Mammary epithelial cell (primary cell): ENCODE measurements at regions not wholly inside any gene's neighbourhood (a gene's known extent, or its start where the extent isn't known, plus 50 kb on each side); places are given as distances from the start of the nearest gene placed in this dataset.

ENCODE experiments used
- EZH2 ChIP-seq: IDR thresholded peaks from 2 replicates; pipeline ENCODE4 v1.6.1; 2012; ENCODE audit warnings: low read length, inconsistent platforms, borderline replicate concordance
- TF ChIP-seq, protein P1 (sequence below), 2 donors: IDR thresholded peaks in 1 of 2; conservative IDR thresholded peaks in 1 of 2; 2 replicates each; pipeline ENCODE4 v1.5.1; 2011 to 2012; ENCODE audit warnings: inconsistent platforms in 2 of 2, low read length in 2 of 2, mild to moderate bottlenecking in 2 of 2, control low read depth in 1 of 2, low read depth in 1 of 2; ENCODE audit not compliant: insufficient read depth in 1 of 2; ENCODE audit errors: extremely low read depth in 1 of 2

DNA sequence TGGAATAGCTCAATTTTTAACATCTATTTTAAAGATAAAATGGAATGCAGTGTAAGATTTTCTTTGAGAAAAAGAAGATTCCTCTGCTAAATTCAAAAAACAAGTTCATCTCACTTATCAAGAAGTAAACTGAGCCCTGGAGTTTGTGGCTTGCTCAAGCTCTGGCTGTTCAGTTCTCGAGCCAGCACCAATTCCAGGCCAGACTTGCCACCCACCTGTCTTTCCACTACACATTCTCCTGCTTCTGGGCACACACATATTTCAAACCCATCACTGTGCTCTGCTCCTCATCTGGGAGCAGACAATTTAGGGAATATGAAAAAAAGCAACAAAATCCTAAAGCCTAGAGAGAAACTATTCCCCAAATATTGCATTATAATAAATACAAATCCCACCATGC lies 424.5 kb downstream of the ENC1 start:
- TF ChIP-seq, protein P1, sequence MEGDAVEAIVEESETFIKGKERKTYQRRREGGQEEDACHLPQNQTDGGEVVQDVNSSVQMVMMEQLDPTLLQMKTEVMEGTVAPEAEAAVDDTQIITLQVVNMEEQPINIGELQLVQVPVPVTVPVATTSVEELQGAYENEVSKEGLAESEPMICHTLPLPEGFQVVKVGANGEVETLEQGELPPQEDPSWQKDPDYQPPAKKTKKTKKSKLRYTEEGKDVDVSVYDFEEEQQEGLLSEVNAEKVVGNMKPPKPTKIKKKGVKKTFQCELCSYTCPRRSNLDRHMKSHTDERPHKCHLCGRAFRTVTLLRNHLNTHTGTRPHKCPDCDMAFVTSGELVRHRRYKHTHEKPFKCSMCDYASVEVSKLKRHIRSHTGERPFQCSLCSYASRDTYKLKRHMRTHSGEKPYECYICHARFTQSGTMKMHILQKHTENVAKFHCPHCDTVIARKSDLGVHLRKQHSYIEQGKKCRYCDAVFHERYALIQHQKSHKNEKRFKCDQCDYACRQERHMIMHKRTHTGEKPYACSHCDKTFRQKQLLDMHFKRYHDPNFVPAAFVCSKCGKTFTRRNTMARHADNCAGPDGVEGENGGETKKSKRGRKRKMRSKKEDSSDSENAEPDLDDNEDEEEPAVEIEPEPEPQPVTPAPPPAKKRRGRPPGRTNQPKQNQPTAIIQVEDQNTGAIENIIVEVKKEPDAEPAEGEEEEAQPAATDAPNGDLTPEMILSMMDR (conservative IDR thresholded peaks at IDR 0.05 in 1 of 2, IDR thresholded peaks at IDR 0.05 in 1 of 2; ENCODE audit: extremely low read depth in 1 of 2, insufficient read depth in 1 of 2, low read depth in 1 of 2, low read length in 2 of 2) = no peak
- TF ChIP-seq EZH2 = no peak
